ENCODE measurements at regions not wholly inside any gene's neighbourhood (a gene's known extent, or its start where the extent isn't known, plus 50 kb on each side); places are given as distances from the start of the nearest gene placed in this dataset.

DNA sequence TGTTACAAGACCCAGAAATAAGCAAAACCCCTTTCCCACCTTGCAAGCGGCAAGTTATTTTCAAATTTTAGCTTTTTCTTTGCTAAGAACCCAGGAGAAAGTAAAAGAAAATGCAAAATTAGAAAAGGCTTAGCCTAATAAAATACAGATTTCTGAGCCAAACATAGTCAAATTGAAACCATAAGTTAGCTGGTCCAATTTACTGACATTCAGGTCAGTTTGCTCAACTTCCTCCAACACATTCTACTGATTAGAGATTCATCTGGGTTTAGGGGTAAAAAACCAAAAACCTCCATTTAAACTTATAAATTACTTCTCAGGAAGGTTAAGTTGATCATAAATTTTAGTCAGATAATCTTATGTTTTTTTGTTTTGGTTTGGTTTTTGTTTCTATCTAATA, 701.8 kb upstream of the CXADR start:
- Histone ChIP-seq H3K4me1 (no peaks in the 10 kb centered on the region), H3K27me3 (no peaks in the 10 kb centered on the region), H3K36me3 (no peaks in the 10 kb centered on the region), H3K9me3 (no peaks in the 10 kb centered on the region), H3K27ac (no peak overlapping the region), H3K4me3 (no peak overlapping the region)
- no peak for ATAC-seq
- intact Hi-C loops (cut with DNase I): no loop called here
- TF ChIP-seq, protein P1, sequence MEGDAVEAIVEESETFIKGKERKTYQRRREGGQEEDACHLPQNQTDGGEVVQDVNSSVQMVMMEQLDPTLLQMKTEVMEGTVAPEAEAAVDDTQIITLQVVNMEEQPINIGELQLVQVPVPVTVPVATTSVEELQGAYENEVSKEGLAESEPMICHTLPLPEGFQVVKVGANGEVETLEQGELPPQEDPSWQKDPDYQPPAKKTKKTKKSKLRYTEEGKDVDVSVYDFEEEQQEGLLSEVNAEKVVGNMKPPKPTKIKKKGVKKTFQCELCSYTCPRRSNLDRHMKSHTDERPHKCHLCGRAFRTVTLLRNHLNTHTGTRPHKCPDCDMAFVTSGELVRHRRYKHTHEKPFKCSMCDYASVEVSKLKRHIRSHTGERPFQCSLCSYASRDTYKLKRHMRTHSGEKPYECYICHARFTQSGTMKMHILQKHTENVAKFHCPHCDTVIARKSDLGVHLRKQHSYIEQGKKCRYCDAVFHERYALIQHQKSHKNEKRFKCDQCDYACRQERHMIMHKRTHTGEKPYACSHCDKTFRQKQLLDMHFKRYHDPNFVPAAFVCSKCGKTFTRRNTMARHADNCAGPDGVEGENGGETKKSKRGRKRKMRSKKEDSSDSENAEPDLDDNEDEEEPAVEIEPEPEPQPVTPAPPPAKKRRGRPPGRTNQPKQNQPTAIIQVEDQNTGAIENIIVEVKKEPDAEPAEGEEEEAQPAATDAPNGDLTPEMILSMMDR (IDR thresholded peaks at IDR 0.05): no peak
- DNase-seq: no peak

DNA sequence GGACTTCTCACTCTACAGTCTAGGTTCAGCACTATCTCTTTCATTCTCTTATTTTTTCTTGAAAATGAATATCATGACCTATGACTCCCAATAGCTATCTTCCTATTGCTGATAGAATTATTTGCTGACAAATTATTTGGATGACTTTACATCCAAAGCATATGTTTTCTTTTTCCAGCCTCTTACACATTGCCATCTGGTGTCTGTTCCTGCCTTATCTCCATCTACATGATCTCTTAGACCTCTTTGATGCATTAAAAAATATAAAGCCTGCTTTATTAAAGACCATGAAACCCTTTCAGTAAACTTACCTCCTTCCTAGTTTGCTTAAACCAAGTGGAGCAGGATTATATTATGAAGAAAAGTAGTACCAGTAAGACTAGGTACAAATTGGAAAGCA, 700.9 kb upstream of the CXADR start:
- intact Hi-C loops (cut with DNase I): no loop called here
- no peak overlapping the region for H3K4me3 ChIP-seq
- TF ChIP-seq, protein P1 (IDR thresholded peaks at IDR 0.05): no peak
- H3K36me3 ChIP-seq: no peaks in the 10 kb centered on the region
- H3K9me3 ChIP-seq: no peaks in the 10 kb centered on the region
- ATAC-seq: no peak
- no peaks in the 10 kb centered on the region for H3K4me1 ChIP-seq
- no peaks in the 10 kb centered on the region for H3K27me3 ChIP-seq
- DNase-seq: no peak
- H3K27ac ChIP-seq: no peak overlapping the region

DNA sequence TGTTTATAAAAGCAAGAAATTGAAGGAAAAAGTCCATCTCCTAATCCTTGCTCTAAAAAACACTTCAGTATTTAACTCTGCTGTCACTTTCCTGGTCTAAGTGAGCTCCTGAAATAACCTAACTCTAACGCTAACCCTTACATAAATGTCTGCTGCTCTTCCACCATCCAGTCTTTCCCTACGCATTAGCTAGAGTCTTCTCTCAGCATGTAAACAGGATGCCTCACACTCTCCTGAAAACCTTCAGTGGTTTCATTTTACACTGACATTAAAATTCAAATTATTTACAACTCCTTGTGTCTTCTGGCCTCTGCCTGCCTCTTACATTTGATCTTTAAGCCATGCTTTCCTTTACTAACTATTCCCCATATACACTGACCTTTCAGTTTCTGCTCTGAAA, 697.6 kb upstream of the CXADR start:
- H3K4me3 ChIP-seq: no peak overlapping the region
- no peaks in the 10 kb centered on the region for H3K36me3 ChIP-seq
- ATAC-seq: no peak
- intact Hi-C loops (cut with DNase I): no loop called here
- TF ChIP-seq, protein P1 (IDR thresholded peaks at IDR 0.05): no peak
- no peak overlapping the region for H3K27ac ChIP-seq
- H3K4me1 ChIP-seq: no peaks in the 10 kb centered on the region
- DNase-seq: no peak
- H3K9me3 ChIP-seq: no peaks in the 10 kb centered on the region
- H3K27me3 ChIP-seq: no peaks in the 10 kb centered on the region

DNA sequence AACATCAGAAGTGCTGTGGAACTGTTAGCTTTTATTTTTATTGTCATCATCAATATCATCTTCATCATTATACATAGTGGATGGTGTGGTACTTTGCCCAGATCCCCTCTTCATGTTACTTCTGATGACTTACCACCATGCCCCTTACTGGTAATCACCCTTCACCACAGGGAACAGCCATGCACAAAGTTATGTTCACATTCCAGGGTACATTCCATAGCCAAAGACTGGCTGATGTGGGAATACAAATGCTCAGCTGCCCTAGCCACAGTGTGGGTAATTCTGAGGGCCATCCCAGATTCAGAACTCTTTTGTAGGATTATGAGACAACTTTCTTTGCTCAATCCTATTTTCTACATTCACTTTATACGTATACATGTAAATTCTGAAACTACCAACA, 691.3 kb upstream of the CXADR start:
- H3K9me3 ChIP-seq: no peaks in the 10 kb centered on the region
- intact Hi-C loops (cut with DNase I): no loop called here

DNA sequence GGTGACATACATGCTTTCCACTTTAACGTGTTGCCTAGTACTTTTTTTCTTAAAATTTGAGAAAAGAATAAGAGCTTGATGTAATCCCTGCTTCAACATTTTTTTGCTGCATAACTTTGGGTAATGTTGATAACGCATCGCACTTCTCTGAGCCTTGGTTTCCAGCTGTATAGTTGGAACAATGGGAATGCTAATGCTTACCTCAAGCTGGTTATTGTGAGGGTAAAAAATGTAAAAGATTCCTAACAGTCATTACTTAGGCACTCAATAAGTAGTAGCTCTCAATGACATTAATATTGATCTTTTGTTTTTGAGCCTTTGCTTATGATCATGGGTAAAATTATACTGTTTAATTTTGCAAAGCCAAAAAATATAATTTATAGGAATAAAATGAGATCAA, 683.3 kb upstream of the CXADR start:
- ATAC-seq (no peak), DNase-seq (no peak)
- Histone ChIP-seq H3K4me3 (no peak overlapping the region), H3K27me3 (no peaks in the 10 kb centered on the region), H3K27ac (no peak overlapping the region), H3K36me3 (no peaks in the 10 kb centered on the region), H3K4me1 (no peaks in the 10 kb centered on the region), H3K9me3 (no peaks in the 10 kb centered on the region)
- intact Hi-C loops (cut with DNase I): no loop called here
- TF ChIP-seq, protein P1 (IDR thresholded peaks at IDR 0.05): no peak

More for the DNA sequence above, 691.3 kb upstream of the CXADR start:
- TF ChIP-seq, protein P1 (IDR thresholded peaks at IDR 0.05): no peak
- Histone ChIP-seq H3K27me3 (no peaks in the 10 kb centered on the region), H3K36me3 (no peaks in the 10 kb centered on the region), H3K27ac (no peak overlapping the region), H3K4me3 (no peak overlapping the region), H3K4me1 (no peaks in the 10 kb centered on the region)
- DNase-seq (no peak), ATAC-seq (no peak)

DNA sequence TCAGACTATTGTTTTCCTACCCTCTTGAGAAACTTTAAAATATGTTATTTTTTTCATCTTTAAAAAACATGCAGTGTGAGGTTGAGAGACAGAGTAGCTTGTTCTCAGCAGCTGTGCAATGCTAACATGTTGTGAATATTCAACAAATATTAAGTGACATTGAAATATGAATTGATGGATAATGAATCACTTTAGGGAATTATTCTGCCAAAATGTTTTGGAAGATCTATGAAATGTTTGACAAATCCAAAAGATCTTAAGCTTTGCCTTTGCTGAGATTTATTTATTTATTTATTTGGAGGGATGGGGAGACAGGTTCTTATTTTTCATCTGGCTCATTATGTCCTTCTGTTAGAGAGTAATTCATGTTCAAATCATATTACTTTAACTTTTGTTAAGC, 680.1 kb upstream of the CXADR start:
- H3K36me3 ChIP-seq: no peaks in the 10 kb centered on the region
- no peak for DNase-seq
- intact Hi-C loops (cut with DNase I): no loop called here
- H3K4me3 ChIP-seq: no peak overlapping the region
- H3K4me1 ChIP-seq: no peaks in the 10 kb centered on the region
- no peaks in the 10 kb centered on the region for H3K27me3 ChIP-seq
- H3K9me3 ChIP-seq: no peaks in the 10 kb centered on the region
- ATAC-seq: no peak
- TF ChIP-seq, protein P1 (IDR thresholded peaks at IDR 0.05): no peak
- H3K27ac ChIP-seq: no peak overlapping the region
